Naive thymus-derived CD4-positive, alpha-beta T cell (primary cell): ENCODE measurements at regions not wholly inside any gene's neighbourhood (a gene's known extent, or its start where the extent isn't known, plus 50 kb on each side); places are given as distances from the start of the nearest gene placed in this dataset.
A peak's percentile ranks its signal among the peaks of the same experiment; 100 is the strongest.

ENCODE experiments used
- ATAC-seq: fragments of 150-1000 bp; cut with Tn5 transposase; 2 replicates; pipeline ENCODE4 v1.10.0; 2021; ENCODE audit warnings: mild to moderate bottlenecking, moderate library complexity
- CTCF ChIA-PET: fragments of 350-600 bp; sonication (Branson Sonifier 250); formaldehyde crosslinking; loops from one replicate; lab custom pipeline; 2021; ENCODE audit warnings: antibody characterized with exemption; lab: Charles Lee
- POLR2A ChIA-PET: fragments of 350-600 bp; sonication (Branson Sonifier 250); formaldehyde crosslinking; loops from one replicate; lab custom pipeline; 2021; ENCODE audit warnings: antibody characterized with exemption, inconsistent platforms; lab: Charles Lee
- DNase-seq, 9 donors: peaks; one replicate each; pipeline versions ENCODE4 v3.0.0 to v3.0.0-alpha.2; 2020 to 2022; ENCODE audit warnings: mixed read lengths in 1 of 9
- H3K27ac ChIP-seq: one replicate; pipeline ENCODE4 v1.7.0; 2013; ENCODE audit warnings: mild to moderate bottlenecking, low read depth, low read length, moderate library complexity
- H3K27me3 ChIP-seq, 2 donors: one replicate each; pipeline ENCODE4 v1.7.0; 2013; ENCODE audit warnings: low read length in 2 of 2, mild to moderate bottlenecking in 2 of 2, moderate library complexity in 2 of 2; ENCODE audit not compliant: control insufficient read depth in 2 of 2, insufficient read depth in 2 of 2
- H3K36me3 ChIP-seq, 3 experiments: 1 replicate in 2 of 3; 2 replicates in 1 of 3; pipeline ENCODE4 v1.7.0; 2013; ENCODE audit warnings: low read length in 3 of 3, mild to moderate bottlenecking in 3 of 3, moderate library complexity in 1 of 3; ENCODE audit not compliant: insufficient read depth in 3 of 3, control insufficient read depth in 2 of 3
- H3K4me1 ChIP-seq, 2 donors: one replicate each; pipeline ENCODE4 v1.7.0; 2013; ENCODE audit warnings: low read length in 2 of 2, mild to moderate bottlenecking in 2 of 2, moderate library complexity in 1 of 2; ENCODE audit not compliant: control insufficient read depth in 2 of 2, insufficient read depth in 2 of 2
- H3K4me3 ChIP-seq: 2 replicates; pipeline ENCODE4 v1.7.0; 2013; ENCODE audit warnings: mild to moderate bottlenecking, low read length
- H3K9me3 ChIP-seq, 3 experiments: 1 replicate in 2 of 3; 2 replicates in 1 of 3; pipeline ENCODE4 v1.7.0; 2013; ENCODE audit warnings: low read length in 3 of 3; ENCODE audit not compliant: control insufficient read depth in 2 of 3
- H3K27ac Mint-ChIP-seq, 9 donors: one replicate each; pipeline ENCODE4 v1.8.0; 2020 to 2022; ENCODE audit warnings: mixed read lengths in 9 of 9, mild to moderate bottlenecking in 8 of 9, moderate library complexity in 5 of 9, inconsistent platforms in 2 of 9
- H3K27me3 Mint-ChIP-seq, 5 donors: one replicate each; pipeline ENCODE4 v1.8.0; 2021 to 2022; ENCODE audit warnings: mixed read lengths in 5 of 5, mild to moderate bottlenecking in 1 of 5
- H3K36me3 Mint-ChIP-seq, 5 donors: one replicate each; pipeline ENCODE4 v1.8.0; 2020 to 2022; ENCODE audit warnings: mixed read lengths in 5 of 5, mild to moderate bottlenecking in 3 of 5, inconsistent platforms in 1 of 5
- H3K4me1 Mint-ChIP-seq, 7 donors: one replicate each; pipeline ENCODE4 v1.8.0; 2020 to 2022; ENCODE audit warnings: mixed read lengths in 7 of 7, mild to moderate bottlenecking in 3 of 7, inconsistent platforms in 1 of 7
- H3K4me3 Mint-ChIP-seq, 10 donors: one replicate each; pipeline ENCODE4 v1.8.0; 2020 to 2022; ENCODE audit warnings: mild to moderate bottlenecking in 10 of 10, mixed read lengths in 10 of 10, moderate library complexity in 6 of 10, inconsistent platforms in 2 of 10
- H3K9me3 Mint-ChIP-seq, 11 donors: one replicate each; pipeline ENCODE4 v1.8.0; 2020 to 2022; ENCODE audit warnings: mixed read lengths in 11 of 11, mild to moderate bottlenecking in 4 of 11, inconsistent platforms in 1 of 11, moderate library complexity in 1 of 11
- intact Hi-C, 2 donors: fragments of 100-400 bp; cut with micrococcal nuclease; formaldehyde crosslinking; loops; one replicate each; pipeline ENCODE4 v1.15.1; 2023

- Mint-ChIP-seq H3K4me1 (no peaks in the 10 kb centered on the region), H3K27me3 (peaks cover 0 to 6% (median 4%) of the 10 kb centered on the region in 5 donors)
- no peak overlapping the region for H3K4me3 ChIP-seq
These were observed 296.6 kb downstream of the MAF start for GRCh38 chr16:79303959-79304387.

GRCh38 chr16:79303206-79303605 is 297.3 kb downstream of the MAF start:
- Histone ChIP-seq H3K27me3 (no peaks in the 10 kb centered on the region), H3K4me1 (no peaks in the 10 kb centered on the region), H3K27ac (no peak overlapping the region), H3K36me3 (no peaks in the 10 kb centered on the region), H3K4me3 (no peak overlapping the region), H3K9me3 (no peaks in the 10 kb centered on the region)
- Mint-ChIP-seq H3K27ac (no peak overlapping the region), H3K36me3 (no peaks in the 10 kb centered on the region), H3K9me3 (peaks cover 0 to 3% (median 0%) of the 10 kb centered on the region in 11 donors), H3K27me3 (peaks cover 0 to 6% (median 4%) of the 10 kb centered on the region in 5 donors), H3K4me1 (no peaks in the 10 kb centered on the region), H3K4me3 (no peak overlapping the region)
- ATAC-seq (no peak), DNase-seq (no peak)
- ChIA-PET CTCF (no interaction called here), POLR2A (no interaction called here)
- intact Hi-C loops: no loop called here

More at GRCh38 chr16:79303959-79304387, 296.6 kb downstream of the MAF start:
- ATAC-seq (no peak), DNase-seq (no peak)
- Mint-ChIP-seq H3K36me3 (no peaks in the 10 kb centered on the region), H3K27ac (no peak overlapping the region), H3K9me3 (peaks cover 0 to 3% (median 0%) of the 10 kb centered on the region in 11 donors), H3K4me3 (no peak overlapping the region)
- Histone ChIP-seq H3K27ac (no peak overlapping the region), H3K27me3 (no peaks in the 10 kb centered on the region), H3K36me3 (no peaks in the 10 kb centered on the region), H3K9me3 (no peaks in the 10 kb centered on the region), H3K4me1 (no peaks in the 10 kb centered on the region)
- ChIA-PET POLR2A (no interaction called here), CTCF (no interaction called here)
- intact Hi-C loops: no loop called here

GRCh38 chr16:79302731-79303130 is 297.8 kb downstream of the MAF start:
- ChIA-PET CTCF (no interaction called here), POLR2A (no interaction called here)
- peaks cover 0 to 6% (median 4%) of the 10 kb centered on the region in 5 donors for H3K27me3 Mint-ChIP-seq
- Histone ChIP-seq H3K36me3 (no peaks in the 10 kb centered on the region), H3K4me1 (no peaks in the 10 kb centered on the region), H3K27me3 (no peaks in the 10 kb centered on the region), H3K27ac (no peak overlapping the region), H3K9me3 (no peaks in the 10 kb centered on the region), H3K4me3 (no peak overlapping the region)
- no peaks in the 10 kb centered on the region for H3K36me3 Mint-ChIP-seq
- H3K4me3 Mint-ChIP-seq: no peak overlapping the region
- DNase-seq: no peak
- no peaks in the 10 kb centered on the region for H3K4me1 Mint-ChIP-seq
- no peak for ATAC-seq
- intact Hi-C loops: no loop called here
- H3K9me3 Mint-ChIP-seq: peaks cover 0 to 3% (median 0%) of the 10 kb centered on the region in 11 donors
- H3K27ac Mint-ChIP-seq: no peak overlapping the region

- peaks cover 2 to 12% (median 8%) of the 10 kb centered on the region in 7 donors for H3K4me1 Mint-ChIP-seq
- DNase-seq (no peak), ATAC-seq (no peak)
- peaks cover 0 to 3% (median 0%) of the 10 kb centered on the region in 11 donors for H3K9me3 Mint-ChIP-seq
- no peaks in the 10 kb centered on the region for H3K9me3 ChIP-seq
- no peak overlapping the region for H3K4me3 ChIP-seq
- POLR2A ChIA-PET: no interaction called here
- H3K4me1 ChIP-seq: peaks cover 0 to 4% of the 10 kb centered on the region in 2 donors
- intact Hi-C loops: no loop called here
- no peak overlapping the region for H3K4me3 Mint-ChIP-seq
- no peaks in the 10 kb centered on the region for H3K36me3 ChIP-seq
- no peak overlapping the region for H3K27ac Mint-ChIP-seq
- peaks cover 0 to 6% (median 4%) of the 10 kb centered on the region in 5 donors for H3K27me3 Mint-ChIP-seq
- no peak overlapping the region for H3K27ac ChIP-seq
- H3K36me3 Mint-ChIP-seq: no peaks in the 10 kb centered on the region
- H3K27me3 ChIP-seq: no peaks in the 10 kb centered on the region
- CTCF ChIA-PET: no interaction called here
These were observed 299.5 kb downstream of the MAF start for GRCh38 chr16:79301051-79301450.

- Mint-ChIP-seq H3K27me3 (peaks cover 0 to 4% (median 0%) of the 10 kb centered on the region in 5 donors), H3K9me3 (peaks cover 0 to 3% (median 0%) of the 10 kb centered on the region in 11 donors), H3K4me1 (peaks cover 5 to 15% (median 10%) of the 10 kb centered on the region in 7 donors), H3K27ac (no peak overlapping the region), H3K4me3 (peak overlapping the region in 1 of 10 donors; percentile 27), H3K36me3 (no peaks in the 10 kb centered on the region)
- ChIA-PET CTCF (no interaction called here), POLR2A (no interaction called here)
- Histone ChIP-seq H3K9me3 (no peaks in the 10 kb centered on the region), H3K27ac (no peak overlapping the region), H3K4me3 (no peak overlapping the region), H3K27me3 (no peaks in the 10 kb centered on the region), H3K4me1 (peaks cover 0 to 4% of the 10 kb centered on the region in 2 donors), H3K36me3 (no peaks in the 10 kb centered on the region)
- DNase-seq (no peak), ATAC-seq (no peak)
- intact Hi-C loops: no loop called here
These were observed 301.4 kb downstream of the MAF start for GRCh38 chr16:79298894-79299799.

GRCh38 chr16:79298476-79298875 is 302.1 kb downstream of the MAF start:
- Mint-ChIP-seq H3K4me3 (no peak overlapping the region), H3K4me1 (peaks cover 5 to 15% (median 10%) of the 10 kb centered on the region in 7 donors), H3K9me3 (peaks cover 0 to 3% (median 0%) of the 10 kb centered on the region in 11 donors), H3K27me3 (peaks cover 0 to 4% (median 0%) of the 10 kb centered on the region in 5 donors), H3K36me3 (no peaks in the 10 kb centered on the region), H3K27ac (no peak overlapping the region)
- no peak overlapping the region for H3K4me3 ChIP-seq
- H3K36me3 ChIP-seq: no peaks in the 10 kb centered on the region
- intact Hi-C loops: no loop called here
- H3K4me1 ChIP-seq: peaks cover 0 to 4% of the 10 kb centered on the region in 2 donors
- H3K9me3 ChIP-seq: no peaks in the 10 kb centered on the region
- no peak overlapping the region for H3K27ac ChIP-seq
- ATAC-seq: no peak
- CTCF ChIA-PET: no interaction called here
- DNase-seq: no peak
- POLR2A ChIA-PET: no interaction called here
- H3K27me3 ChIP-seq: no peaks in the 10 kb centered on the region
